Lower leg skin (tissue), 4 donors: ENCODE measurements at regions not wholly inside any gene's neighbourhood (a gene's known extent, or its start where the extent isn't known, plus 50 kb on each side); places are given as distances from the start of the nearest gene placed in this dataset.

ENCODE experiments used
- DNase-seq, 2 donors: peaks; one replicate each; pipeline ENCODE4 v3.0.0-alpha.2; 2019; ENCODE audit warnings: low spot score in 2 of 2
- H3K4me3 ChIP-seq: fragments of 200-600 bp; sonication (generic); 2 replicates; pipeline ENCODE4 v1.5.1; 2017; ENCODE audit warnings: mild to moderate bottlenecking, low read depth; ENCODE audit not compliant: poor library complexity, severe bottlenecking
- CTCF ChIP-seq, 3 donors: fragments of 450-650 bp; IDR thresholded peaks; one replicate each; pipeline ENCODE4 v1.5.1; 2016; ENCODE audit warnings: antibody characterized with exemption in 3 of 3, mild to moderate bottlenecking in 3 of 3, moderate library complexity in 2 of 3
- POLR2A ChIP-seq, 2 donors: fragments of 450-650 bp; IDR thresholded peaks; one replicate each; pipeline ENCODE4 v1.6.1; 2016 to 2017; ENCODE audit warnings: antibody characterized with exemption in 2 of 2, mild to moderate bottlenecking in 1 of 2, moderate library complexity in 1 of 2
- WGBS, 2 donors: methylation state at CpG; one replicate each; pipeline ENCODE4 v1.1.5; 2018; 5-methylcytosine and 5-hydroxymethylcytosine counted together
- intact Hi-C: fragments of 100-400 bp; cut with DNase I; formaldehyde crosslinking; loops from one replicate; pipeline ENCODE4 v1.15.0; 2023; ENCODE audit warnings: low total_unique reads

GRCh38 chr4:133245226-133245625 lies 96.1 kb downstream of the PCDH10 start:
- intact Hi-C loops = no loop called here
- H3K4me3 ChIP-seq = no peak overlapping the region
- TF ChIP-seq POLR2A (IDR thresholded peaks at IDR 0.05) (no peak), CTCF (IDR thresholded peaks at IDR 0.05) (no peak)
- no peak for DNase-seq
- WGBS, 2 donors = 98 to 100% methylated on average over 1 of the region's 1 CpG
